IMR-90 (cell line): ENCODE measurements at regions not wholly inside any gene's neighbourhood (a gene's known extent, or its start where the extent isn't known, plus 50 kb on each side); places are given as distances from the start of the nearest gene placed in this dataset.

Experiments
- ATAC-seq: fragments of 200-7000 bp; cut with Tn5 transposase; 2 replicates; pipeline ENCODE4 v1.9.1; 2020; ENCODE audit warnings: low read depth, mild to moderate bottlenecking, moderate library complexity
- BruUV-seq: library from RNA; stranded (reverse); fragments of 400-500 nt; replicated peaks from 2 replicates; lab custom pipeline; 2021; lab: Mats Ljungman, UMichigan
- CTCF ChIA-PET: fragments of 300-600 bp; formaldehyde crosslinking; extraction: SDS; loops from one replicate; lab custom pipeline; 2021; ENCODE audit warnings: antibody characterized with exemption; lab: Yijun Ruan, JAX
- POLR2A ChIA-PET: fragments of 300-600 bp; sonication (Branson Sonifier 250); formaldehyde crosslinking; loops from one replicate; lab custom pipeline; 2022; ENCODE audit warnings: antibody characterized with exemption; ENCODE audit not compliant: unreplicated experiment; lab: Charles Lee
- DNase-seq: peaks from one replicate; pipeline ENCODE4 v3.0.0; 2013
- H2AFZ ChIP-seq: replicated peaks from 2 replicates; pipeline ENCODE3; 2013; ENCODE audit warnings: low read length, mild to moderate bottlenecking; ENCODE audit not compliant: poor library complexity
- H2AK5ac ChIP-seq: 2 replicates; pipeline ENCODE4 v1.6.1; 2013; ENCODE audit warnings: low read depth, low read length, inconsistent platforms
- H2AK9ac ChIP-seq: replicated peaks from 2 replicates; pipeline ENCODE3; 2013; ENCODE audit warnings: mild to moderate bottlenecking, low read depth, low read length, moderate library complexity; ENCODE audit not compliant: poor library complexity
- H2BK120ac ChIP-seq: 2 replicates; pipeline ENCODE4 v1.6.1; 2013; ENCODE audit warnings: low read depth, low read length, inconsistent platforms
- H2BK15ac ChIP-seq: 3 replicates; pipeline ENCODE4 v1.6.1; 2013; ENCODE audit warnings: low read depth, low read length, inconsistent platforms
- H2BK20ac ChIP-seq: 2 replicates; pipeline ENCODE4 v1.6.1; 2013; ENCODE audit warnings: low read depth, mild to moderate bottlenecking, inconsistent platforms, low read length, moderate library complexity
- H2BK5ac ChIP-seq: 2 replicates; pipeline ENCODE4 v1.6.1; 2013; ENCODE audit warnings: mild to moderate bottlenecking, low read depth, low read length, inconsistent platforms; ENCODE audit not compliant: poor library complexity, severe bottlenecking
- H3K14ac ChIP-seq: replicated peaks from 2 replicates; pipeline ENCODE4 v1.6.1; 2013; ENCODE audit warnings: low read depth, low read length, inconsistent platforms
- H3K18ac ChIP-seq: 2 replicates; pipeline ENCODE4 v1.6.1; 2013; ENCODE audit warnings: low read depth, low read length, control low read depth
- H3K23ac ChIP-seq: 2 replicates; pipeline ENCODE4 v1.6.1; 2013; ENCODE audit warnings: low read depth, low read length, inconsistent platforms
- H3K27ac ChIP-seq: 2 replicates; pipeline ENCODE4 v1.5.1; 2013; ENCODE audit warnings: mild to moderate bottlenecking, control low read depth, low read length; ENCODE audit not compliant: insufficient read depth
- H3K27me3 ChIP-seq: 2 replicates; pipeline ENCODE4 v1.6.1; 2013; ENCODE audit warnings: low read length; ENCODE audit not compliant: control insufficient read depth, insufficient read depth
- H3K36me3 ChIP-seq: 2 replicates; pipeline ENCODE4 v1.6.1; 2013; ENCODE audit warnings: low read length, mixed read lengths; ENCODE audit not compliant: control insufficient read depth, insufficient read depth
- H3K4ac ChIP-seq: 2 replicates; pipeline ENCODE4 v1.6.1; 2013; ENCODE audit warnings: low read depth, low read length, inconsistent platforms
- H3K4me1 ChIP-seq: 2 replicates; pipeline ENCODE4 v1.6.1; 2013; ENCODE audit warnings: low read length, mixed read lengths; ENCODE audit not compliant: control insufficient read depth, insufficient read depth
- H3K4me2 ChIP-seq: 2 replicates; pipeline ENCODE4 v1.6.1; 2013; ENCODE audit warnings: low read depth, mild to moderate bottlenecking, control low read depth, low read length, moderate library complexity
- H3K4me3 ChIP-seq: 2 replicates; pipeline ENCODE4 v1.5.1; 2013; ENCODE audit warnings: low read depth, mild to moderate bottlenecking, control low read depth, low read length, moderate library complexity; ENCODE audit not compliant: insufficient read depth
- H3K56ac ChIP-seq: 2 replicates; pipeline ENCODE4 v1.6.1; 2013; ENCODE audit warnings: low read length, inconsistent platforms; ENCODE audit not compliant: insufficient read depth; ENCODE audit errors: extremely low read depth
- H3K79me1 ChIP-seq, 2 experiments: 2 replicates each; pipeline ENCODE4 v1.6.1; 2013; ENCODE audit warnings: low read length in 2 of 2, inconsistent platforms in 1 of 2, low read depth in 1 of 2
- H3K9ac ChIP-seq: 2 replicates; pipeline ENCODE4 v1.6.1; 2013; ENCODE audit warnings: low read depth, low read length, control low read depth
- H3K9me1 ChIP-seq: 2 replicates; pipeline ENCODE4 v1.6.1; 2013; ENCODE audit warnings: low read length, inconsistent platforms; ENCODE audit not compliant: insufficient read depth
- H3K9me3 ChIP-seq: 2 replicates; pipeline ENCODE4 v1.6.1; 2013; ENCODE audit warnings: low read length; ENCODE audit not compliant: control insufficient read depth, insufficient read depth
- H4K20me1 ChIP-seq: 2 replicates; pipeline ENCODE4 v1.6.1; 2013; ENCODE audit warnings: low read length, inconsistent platforms; ENCODE audit not compliant: insufficient read depth
- H4K5ac ChIP-seq: 2 replicates; pipeline ENCODE4 v1.6.1; 2013; ENCODE audit warnings: mild to moderate bottlenecking, low read depth, low read length, control low read depth
- H4K8ac ChIP-seq, 2 experiments: 2 replicates each; pipeline ENCODE4 v1.6.1; 2013; ENCODE audit warnings: low read depth in 2 of 2, low read length in 2 of 2, control low read depth in 1 of 2, inconsistent platforms in 1 of 2
- H4K91ac ChIP-seq: 2 replicates; pipeline ENCODE4 v1.6.1; 2013; ENCODE audit warnings: low read depth, low read length, inconsistent platforms; ENCODE audit not compliant: insufficient read depth
- BHLHE40 ChIP-seq: fragments of 150-350 bp; IDR thresholded peaks from 2 replicates; pipeline ENCODE4 v1.6.1; 2016; ENCODE audit warnings: mild to moderate bottlenecking, low read depth, low read length
- CHD1 ChIP-seq: IDR thresholded peaks from 2 replicates; pipeline ENCODE4 v1.6.1; 2012; ENCODE audit warnings: low read depth, low read length, improper control_type of control experiment
- ELK1 ChIP-seq: fragments of 150-350 bp; IDR thresholded peaks from 2 replicates; pipeline ENCODE4 v1.6.1; 2016; ENCODE audit warnings: low read depth, mild to moderate bottlenecking, low read length, moderate library complexity, borderline replicate concordance
- FOS ChIP-seq: fragments of 150-350 bp; IDR thresholded peaks from 2 replicates; pipeline ENCODE4 v1.6.1; 2016; ENCODE audit warnings: low read depth, low read length
- MAFK ChIP-seq: IDR thresholded peaks from 2 replicates; pipeline ENCODE4 v1.6.1; 2012; ENCODE audit warnings: low read depth, low read length, improper control_type of control experiment
- MAZ ChIP-seq: IDR thresholded peaks from 2 replicates; pipeline ENCODE4 v1.6.1; 2012; ENCODE audit warnings: low read depth, mild to moderate bottlenecking, low read length, improper control_type of control experiment, moderate library complexity, borderline replicate concordance
- MXI1 ChIP-seq: IDR thresholded peaks from 2 replicates; pipeline ENCODE4 v1.6.1; 2012; ENCODE audit warnings: low read depth, mild to moderate bottlenecking, low read length, moderate library complexity, borderline replicate concordance
- NFE2L2 ChIP-seq: fragments of 150-350 bp; IDR thresholded peaks from 2 replicates; pipeline ENCODE4 v1.6.1; 2016; ENCODE audit warnings: low read depth, mild to moderate bottlenecking, low read length
- RAD21 ChIP-seq: IDR thresholded peaks from 2 replicates; pipeline ENCODE4 v1.6.1; 2012; ENCODE audit warnings: low read length, improper control_type of control experiment
- RCOR1 ChIP-seq: IDR thresholded peaks from 2 replicates; pipeline ENCODE4 v1.6.1; 2012; ENCODE audit warnings: mild to moderate bottlenecking, low read length, improper control_type of control experiment; ENCODE audit not compliant: insufficient replicate concordance
- RFX5 ChIP-seq: IDR thresholded peaks from 2 replicates; pipeline ENCODE4 v1.8.0; 2012; ENCODE audit warnings: low read depth, mild to moderate bottlenecking, low read length, moderate library complexity
- SMC3 ChIP-seq: fragments of 150-350 bp; IDR thresholded peaks from 2 replicates; pipeline ENCODE4 v1.6.1; 2016; ENCODE audit warnings: low read depth, mild to moderate bottlenecking, antibody characterized with exemption, low read length, moderate library complexity
- dilution Hi-C: fragments of 300-500 bp; cut with HindIII; formaldehyde crosslinking; loops from one replicate; pipeline ENCODE4 v1.14.3; 2018; ENCODE audit warnings: low sequenced_read_pairs; ENCODE audit not compliant: unreplicated experiment
- in situ Hi-C: fragments of 300-500 bp; cut with MboI; formaldehyde crosslinking; loops from 3 replicates; pipeline ENCODE4 v1.14.3; 2019; ENCODE audit warnings: low sequenced_read_pairs, inconsistent platforms, mixed read lengths
- intact Hi-C: fragments of 100-400 bp; cut with micrococcal nuclease; formaldehyde crosslinking; loops from 2 replicates; pipeline ENCODE4 v1.10.0; 2022
- TF ChIP-seq, protein P1 (sequence below): fragments of 150-350 bp; IDR thresholded peaks from 2 replicates; pipeline ENCODE4 v1.6.1; 2017; ENCODE audit warnings: mild to moderate bottlenecking, antibody characterized with exemption, low read length, low read depth

- Histone ChIP-seq H3K23ac (no peak overlapping the region), H3K14ac (no peak overlapping the region), H2BK120ac (no peak overlapping the region), H4K91ac (no peak overlapping the region), H3K27me3 (no peaks in the 10 kb centered on the region), H4K20me1 (no peaks in the 10 kb centered on the region), H3K36me3 (no peaks in the 10 kb centered on the region), H2AFZ (no peak overlapping the region), H3K4me2 (no peak overlapping the region), H2BK15ac (no peak overlapping the region), H4K8ac (no peak overlapping the region), H3K4ac (no peak overlapping the region), H3K9me1 (no peaks in the 10 kb centered on the region), H3K4me3 (no peak overlapping the region), H3K9ac (no peak overlapping the region), H2AK9ac (no peak overlapping the region), H3K18ac (no peak overlapping the region), H3K79me1 (no peaks in the 10 kb centered on the region), H3K56ac (no peak overlapping the region), H2AK5ac (no peak overlapping the region), H3K4me1 (no peaks in the 10 kb centered on the region), H3K9me3 (no peaks in the 10 kb centered on the region; the same call in 1 of the 2 replicates), H2BK20ac (no peak overlapping the region), H2BK5ac (no peak overlapping the region), H4K5ac (no peak overlapping the region), H3K27ac (no peak overlapping the region)
- no TSS peak for BruUV-seq
- TF ChIP-seq, protein P1, sequence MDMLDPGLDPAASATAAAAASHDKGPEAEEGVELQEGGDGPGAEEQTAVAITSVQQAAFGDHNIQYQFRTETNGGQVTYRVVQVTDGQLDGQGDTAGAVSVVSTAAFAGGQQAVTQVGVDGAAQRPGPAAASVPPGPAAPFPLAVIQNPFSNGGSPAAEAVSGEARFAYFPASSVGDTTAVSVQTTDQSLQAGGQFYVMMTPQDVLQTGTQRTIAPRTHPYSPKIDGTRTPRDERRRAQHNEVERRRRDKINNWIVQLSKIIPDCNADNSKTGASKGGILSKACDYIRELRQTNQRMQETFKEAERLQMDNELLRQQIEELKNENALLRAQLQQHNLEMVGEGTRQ: no peak
- no peak for TF ChIP-seq MAZ
- TF ChIP-seq MXI1: no peak
- no peak for TF ChIP-seq FOS
- no peak for TF ChIP-seq RFX5
- no peak for TF ChIP-seq RAD21
- TF ChIP-seq MAFK: no peak
- no peak for TF ChIP-seq SMC3
- TF ChIP-seq BHLHE40: no peak
- no peak for TF ChIP-seq RCOR1
- TF ChIP-seq ELK1: no peak
- no peak for TF ChIP-seq NFE2L2
- TF ChIP-seq CHD1: no peak
- DNase-seq: no peak
- CTCF ChIA-PET: no interaction called here
- in situ Hi-C loops (no loop called here), intact Hi-C loops (no loop called here), dilution Hi-C loops (no loop called here)
- POLR2A ChIA-PET: no interaction called here
- no peak for ATAC-seq
Measured at GRCh38 chr1:30562559-30562958, 160.8 kb downstream of the MATN1 start.
